ENCODE measurements at regions not wholly inside any gene's neighbourhood (a gene's known extent, or its start where the extent isn't known, plus 50 kb on each side); places are given as distances from the start of the nearest gene placed in this dataset.

- TF ChIP-seq CTCF (tag by site-specific recombination; IDR thresholded peaks at IDR 0.05) (no peak), PATZ1 (tag by site-specific recombination; IDR thresholded peaks at IDR 0.05) (no peak), REST (tag by site-specific recombination; IDR thresholded peaks at IDR 0.05) (no peak), ZNF837 (tag by site-specific recombination; IDR thresholded peaks at IDR 0.05) (no peak), ZBTB20 (tag by site-specific recombination; IDR thresholded peaks at IDR 0.05) (no peak), ZNF121 (tag by site-specific recombination; IDR thresholded peaks at IDR 0.05) (no peak), ZNF426 (tag by site-specific recombination; IDR thresholded peaks at IDR 0.05) (no peak), ZNF629 (tag by site-specific recombination; IDR thresholded peaks at IDR 0.05) (no peak), TRIM28 (IDR thresholded peaks at IDR 0.05; ENCODE audit: borderline replicate concordance, low read length) (no peak), KLF1 (tag by site-specific recombination; IDR thresholded peaks at IDR 0.05) (no peak), ZNF350 (tag by site-specific recombination; IDR thresholded peaks at IDR 0.05) (no peak), ZNF175 (tag by site-specific recombination; IDR thresholded peaks at IDR 0.05) (no peak), ZBTB8A (tag by site-specific recombination; IDR thresholded peaks at IDR 0.05) (no peak)
Observed at GRCh38 chr12:83473408-83474095, 786.8 kb downstream of the TMTC2 start.
